Thyroid gland (tissue), 4 donors: ENCODE measurements at regions not wholly inside any gene's neighbourhood (a gene's known extent, or its start where the extent isn't known, plus 50 kb on each side); places are given as distances from the start of the nearest gene placed in this dataset.

Source experiments
- DNase-seq, 2 donors: peaks; one replicate each; pipeline ENCODE4 v3.0.0-alpha.2; 2019
- H3K27ac ChIP-seq, 3 donors: fragments of 200-600 bp; sonication (generic); 1 replicate in 2 of 3; 2 replicates in 1 of 3; pipeline ENCODE4 v1.5.1; 2016 to 2019; ENCODE audit warnings: mild to moderate bottlenecking in 1 of 3, moderate library complexity in 1 of 3
- H3K27me3 ChIP-seq: fragments of 200-600 bp; sonication (generic); one replicate; pipeline ENCODE4 v1.5.1; 2019
- H3K36me3 ChIP-seq, 2 donors: fragments of 200-600 bp; sonication (generic); one replicate each; pipeline ENCODE4 v1.5.1; 2016 to 2019
- H3K4me1 ChIP-seq, 2 donors: fragments of 200-600 bp; sonication (generic); one replicate each; pipeline ENCODE4 v1.5.1; 2017 to 2019
- H3K4me3 ChIP-seq, 3 donors: fragments of 200-600 bp; sonication (generic); replicated peaks in 1 of 3; 1 replicate in 2 of 3; 2 replicates in 1 of 3; pipeline ENCODE4 v1.5.1; 2016; ENCODE audit warnings: mild to moderate bottlenecking in 1 of 3
- H3K9me3 ChIP-seq: fragments of 200-600 bp; sonication (generic); one replicate; pipeline ENCODE4 v1.5.1; 2017
- POLR2A ChIP-seq, 2 donors: fragments of 450-650 bp; IDR thresholded peaks; one replicate each; pipeline ENCODE4 v1.6.1; 2017; ENCODE audit warnings: antibody characterized with exemption in 2 of 2, mild to moderate bottlenecking in 2 of 2, moderate library complexity in 1 of 2
- whole genome bisulfite sequencing, 2 donors: methylation state at CpG; one replicate each; pipeline ENCODE4 v1.1.5; 2017; 5-methylcytosine and 5-hydroxymethylcytosine counted together
- intact Hi-C: fragments of 100-400 bp; cut with DNase I; formaldehyde crosslinking; loops from one replicate; pipeline ENCODE4 v1.15.1; 2023
- TF ChIP-seq, protein P1 (sequence below), 6 experiments: fragments of 200-600 bp in 3 of 6; fragments of 450-650 bp in 3 of 6; sonication (generic) in 3 of 6; IDR thresholded peaks; one replicate each; pipeline ENCODE4 v1.5.1; 2016 to 2019; ENCODE audit warnings: antibody characterized with exemption in 6 of 6, mild to moderate bottlenecking in 2 of 6, inconsistent platforms in 1 of 6, moderate library complexity in 1 of 6

DNA sequence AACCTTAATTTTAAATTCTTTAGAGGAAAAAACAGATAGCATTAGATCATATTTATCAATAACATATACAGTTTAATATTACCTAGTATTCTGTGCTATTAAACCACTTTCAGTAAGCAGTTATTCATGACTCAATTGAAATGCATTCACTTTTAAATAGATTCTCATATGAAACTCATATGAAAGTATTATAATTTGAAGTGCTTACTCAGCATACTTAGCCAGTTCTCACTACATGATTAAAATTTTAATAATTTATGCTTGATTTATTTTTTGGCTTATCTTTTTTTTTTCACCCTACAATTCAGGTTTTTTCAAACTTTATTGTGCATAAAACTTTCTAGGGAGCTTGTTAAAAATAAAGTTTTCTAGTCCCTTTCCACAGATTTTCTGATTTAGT lies 694.9 kb upstream of the CDH9 start:
- Histone ChIP-seq H3K4me3 (no peak overlapping the region), H3K4me1 (no peaks in the 10 kb centered on the region), H3K27me3 (no peaks in the 10 kb centered on the region), H3K36me3 (no peaks in the 10 kb centered on the region), H3K27ac (no peak overlapping the region), H3K9me3 (no peaks in the 10 kb centered on the region)
- DNase-seq: no peak
- intact Hi-C loops: no loop called here
- TF ChIP-seq POLR2A (IDR thresholded peaks at IDR 0.05): no peak
- TF ChIP-seq, protein P1, sequence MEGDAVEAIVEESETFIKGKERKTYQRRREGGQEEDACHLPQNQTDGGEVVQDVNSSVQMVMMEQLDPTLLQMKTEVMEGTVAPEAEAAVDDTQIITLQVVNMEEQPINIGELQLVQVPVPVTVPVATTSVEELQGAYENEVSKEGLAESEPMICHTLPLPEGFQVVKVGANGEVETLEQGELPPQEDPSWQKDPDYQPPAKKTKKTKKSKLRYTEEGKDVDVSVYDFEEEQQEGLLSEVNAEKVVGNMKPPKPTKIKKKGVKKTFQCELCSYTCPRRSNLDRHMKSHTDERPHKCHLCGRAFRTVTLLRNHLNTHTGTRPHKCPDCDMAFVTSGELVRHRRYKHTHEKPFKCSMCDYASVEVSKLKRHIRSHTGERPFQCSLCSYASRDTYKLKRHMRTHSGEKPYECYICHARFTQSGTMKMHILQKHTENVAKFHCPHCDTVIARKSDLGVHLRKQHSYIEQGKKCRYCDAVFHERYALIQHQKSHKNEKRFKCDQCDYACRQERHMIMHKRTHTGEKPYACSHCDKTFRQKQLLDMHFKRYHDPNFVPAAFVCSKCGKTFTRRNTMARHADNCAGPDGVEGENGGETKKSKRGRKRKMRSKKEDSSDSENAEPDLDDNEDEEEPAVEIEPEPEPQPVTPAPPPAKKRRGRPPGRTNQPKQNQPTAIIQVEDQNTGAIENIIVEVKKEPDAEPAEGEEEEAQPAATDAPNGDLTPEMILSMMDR (IDR thresholded peaks at IDR 0.05): no peak

DNA sequence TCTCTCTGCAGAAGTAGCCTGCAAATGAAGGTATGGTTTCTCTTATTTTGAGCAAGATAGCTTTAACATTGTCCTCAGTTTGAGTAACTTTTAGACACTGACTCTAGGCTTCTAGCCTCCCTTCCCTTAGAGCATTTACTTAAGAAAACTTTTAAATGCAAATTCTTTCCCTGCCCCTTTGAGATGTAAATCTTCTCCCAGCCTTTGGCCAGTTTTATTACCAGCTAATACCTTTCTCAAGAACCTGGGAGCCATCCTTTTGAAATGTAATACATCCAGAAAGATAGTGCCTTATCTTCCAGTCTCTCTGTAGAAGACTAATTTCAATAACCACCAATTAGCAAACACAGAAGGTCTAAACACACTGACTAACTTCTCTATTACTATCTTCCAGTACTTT lies 688.9 kb upstream of the CDH9 start:
- no peak for DNase-seq
- H3K27me3 ChIP-seq: no peaks in the 10 kb centered on the region
- H3K27ac ChIP-seq: no peak overlapping the region
- no peaks in the 10 kb centered on the region for H3K9me3 ChIP-seq
- no peaks in the 10 kb centered on the region for H3K36me3 ChIP-seq
- no peak overlapping the region for H3K4me3 ChIP-seq
- intact Hi-C loops: no loop called here
- no peaks in the 10 kb centered on the region for H3K4me1 ChIP-seq
- TF ChIP-seq, protein P1 (IDR thresholded peaks at IDR 0.05): no peak
- TF ChIP-seq POLR2A (IDR thresholded peaks at IDR 0.05): no peak

DNA sequence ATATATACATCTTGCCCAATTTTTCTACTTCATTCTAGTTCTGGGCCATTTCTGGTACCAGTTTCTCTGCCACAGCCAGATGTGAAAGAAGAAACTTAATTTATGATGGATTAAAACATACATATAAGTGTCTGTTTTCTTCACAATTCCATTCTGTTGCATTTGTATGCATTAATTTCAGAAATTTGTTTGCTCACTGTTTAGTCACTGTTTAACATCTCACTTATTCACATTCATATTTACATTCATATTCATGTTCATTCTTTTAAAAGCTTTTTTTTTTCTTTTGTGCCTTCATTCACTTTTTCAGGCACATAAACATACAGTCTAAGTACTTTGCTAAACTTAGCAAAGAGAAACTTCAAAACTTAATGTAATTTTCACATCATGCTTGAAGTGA lies 684.0 kb upstream of the CDH9 start:
- no peak overlapping the region for H3K27ac ChIP-seq
- no peaks in the 10 kb centered on the region for H3K4me1 ChIP-seq
- no peak for DNase-seq
- H3K27me3 ChIP-seq: no peaks in the 10 kb centered on the region
- no peak overlapping the region for H3K4me3 ChIP-seq
- intact Hi-C loops: no loop called here
- no peaks in the 10 kb centered on the region for H3K36me3 ChIP-seq
- H3K9me3 ChIP-seq: no peaks in the 10 kb centered on the region
- TF ChIP-seq, protein P1 (IDR thresholded peaks at IDR 0.05): no peak
- TF ChIP-seq POLR2A (IDR thresholded peaks at IDR 0.05): no peak

DNA sequence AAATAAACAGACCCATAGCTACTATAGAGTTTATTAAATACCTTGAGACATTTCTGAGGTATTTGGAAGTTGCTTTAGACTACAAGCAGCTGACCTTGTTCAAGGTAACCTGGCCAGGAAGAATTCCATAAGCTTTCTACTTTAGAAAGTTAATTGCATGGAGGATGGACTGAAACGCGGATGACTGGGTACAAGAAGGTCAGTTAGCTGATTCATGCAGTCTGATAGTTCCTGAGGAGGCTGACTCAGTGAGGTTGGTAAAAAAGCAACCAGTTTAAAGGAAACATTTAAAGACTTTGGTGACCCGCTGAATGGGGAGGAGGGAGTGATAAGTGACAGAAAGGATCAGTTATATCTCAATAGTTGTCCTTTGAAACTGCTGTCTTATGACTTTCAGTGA lies 670.1 kb upstream of the CDH9 start:
- Histone ChIP-seq H3K27ac (no peak overlapping the region), H3K4me3 (no peak overlapping the region), H3K27me3 (no peaks in the 10 kb centered on the region), H3K4me1 (no peaks in the 10 kb centered on the region), H3K9me3 (no peaks in the 10 kb centered on the region), H3K36me3 (no peaks in the 10 kb centered on the region)
- intact Hi-C loops: no loop called here
- no peak for DNase-seq
- WGBS, 2 donors: 57% methylated on average over 3 of the region's 3 CpGs
- no peak for TF ChIP-seq POLR2A (IDR thresholded peaks at IDR 0.05)
- TF ChIP-seq, protein P1 (IDR thresholded peaks at IDR 0.05): no peak

DNA sequence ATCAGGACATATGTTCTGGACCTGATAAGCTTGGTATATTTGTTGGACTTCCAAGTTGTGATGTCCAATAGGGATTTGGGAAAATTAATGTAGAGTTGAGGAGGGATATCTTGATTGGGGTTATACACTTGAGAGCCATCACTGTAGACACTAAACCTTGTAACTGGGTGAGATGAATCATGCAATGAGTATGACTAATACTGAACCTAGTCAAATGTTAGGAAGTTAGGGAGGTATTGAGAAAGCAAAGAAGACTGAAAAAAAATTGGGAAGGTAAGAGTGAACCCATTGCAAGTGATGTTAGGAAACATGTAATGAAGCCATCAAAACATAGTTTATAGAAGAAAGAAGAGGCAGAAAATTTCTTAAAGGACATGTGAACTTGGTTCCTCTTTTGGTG lies 668.4 kb upstream of the CDH9 start:
- no peaks in the 10 kb centered on the region for H3K9me3 ChIP-seq
- no peaks in the 10 kb centered on the region for H3K4me1 ChIP-seq
- no peak for DNase-seq
- TF ChIP-seq, protein P1 (IDR thresholded peaks at IDR 0.05): no peak
- no peak for TF ChIP-seq POLR2A (IDR thresholded peaks at IDR 0.05)
- H3K4me3 ChIP-seq: no peak overlapping the region
- no peaks in the 10 kb centered on the region for H3K36me3 ChIP-seq
- intact Hi-C loops: no loop called here
- no peak overlapping the region for H3K27ac ChIP-seq
- no peaks in the 10 kb centered on the region for H3K27me3 ChIP-seq
